PC-3 (cell line): ENCODE measurements at regions not wholly inside any gene's neighbourhood (a gene's known extent, or its start where the extent isn't known, plus 50 kb on each side); places are given as distances from the start of the nearest gene placed in this dataset.

ENCODE experiments used
- ATAC-seq: fragments of 200-7000 bp; cut with Tn5 transposase; 2 replicates; pipeline ENCODE4 v1.9.1; 2020; ENCODE audit warnings: mild to moderate bottlenecking, moderate library complexity
- BruUV-seq: library from RNA; stranded (reverse); fragments of 400-500 nt; replicated peaks from 2 replicates; lab custom pipeline; 2021; lab: Mats Ljungman, UMichigan
- CTCF ChIA-PET: fragments of 300-600 bp; sonication (Branson Sonifier 250); formaldehyde crosslinking; loops from one replicate; lab custom pipeline; 2022; ENCODE audit warnings: antibody characterized with exemption; lab: Charles Lee
- POLR2A ChIA-PET: fragments of 300-600 bp; sonication (Branson Sonifier 250); formaldehyde crosslinking; loops from one replicate; lab custom pipeline; 2022; ENCODE audit warnings: antibody characterized with exemption; ENCODE audit not compliant: unreplicated experiment; lab: Charles Lee
- DNase-seq: peaks from one replicate; pipeline ENCODE4 v3.0.0-alpha.2; 2015
- H2AFZ ChIP-seq: fragments of 300-600 bp; sonication (generic); 2 replicates; pipeline ENCODE4 v1.6.0; 2016; ENCODE audit warnings: antibody characterized with exemption, low read length
- H3F3A ChIP-seq: fragments of 300-600 bp; sonication (generic); one replicate; pipeline ENCODE4 v1.6.0; 2017; ENCODE audit warnings: antibody characterized with exemption, low read length, control low read depth, mild to moderate bottlenecking; ENCODE audit not compliant: unreplicated experiment
- H3K27ac ChIP-seq: fragments of 300-600 bp; sonication (generic); 2 replicates; pipeline ENCODE4 v1.5.1; 2016; ENCODE audit warnings: mild to moderate bottlenecking, low read length
- H3K27me3 ChIP-seq: fragments of 300-600 bp; sonication (generic); 2 replicates; pipeline ENCODE4 v1.6.1; 2016; ENCODE audit warnings: low read length, mixed read lengths
- H3K36me3 ChIP-seq: fragments of 300-600 bp; sonication (generic); 2 replicates; pipeline ENCODE4 v1.6.1; 2016; ENCODE audit warnings: low read depth, mixed run types, low read length, mixed read lengths
- H3K4me1 ChIP-seq: fragments of 300-600 bp; sonication (generic); 2 replicates; pipeline ENCODE4 v1.5.1; 2016; ENCODE audit warnings: low read length; ENCODE audit not compliant: insufficient read depth
- H3K4me2 ChIP-seq: fragments of 300-600 bp; sonication (generic); 2 replicates; pipeline ENCODE4 v1.6.0; 2016; ENCODE audit warnings: low read length
- H3K4me3 ChIP-seq: fragments of 300-600 bp; sonication (generic); 2 replicates; pipeline ENCODE4 v1.5.1; 2016; ENCODE audit warnings: mild to moderate bottlenecking, low read length, mixed read lengths
- H3K79me2 ChIP-seq: fragments of 300-600 bp; sonication (generic); 2 replicates; pipeline ENCODE4 v1.6.1; 2017; ENCODE audit warnings: low read length, mixed read lengths
- H3K9ac ChIP-seq: fragments of 300-600 bp; sonication (generic); 2 replicates; pipeline ENCODE4 v1.6.0; 2016; ENCODE audit warnings: mild to moderate bottlenecking, low read length
- H3K9me2 ChIP-seq: fragments of 300-600 bp; sonication (generic); replicated peaks from 2 replicates; pipeline ENCODE4 v1.6.1; 2016; ENCODE audit warnings: mixed run types, low read length, mixed read lengths
- H3K9me3 ChIP-seq: fragments of 300-600 bp; sonication (generic); 2 replicates; pipeline ENCODE4 v1.6.1; 2016; ENCODE audit warnings: low read length, mixed read lengths
- H4K20me1 ChIP-seq: fragments of 300-600 bp; sonication (generic); 2 replicates; pipeline ENCODE4 v1.6.1; 2016; ENCODE audit warnings: low read length, mixed read lengths
- EZH2 ChIP-seq: fragments of 300-600 bp; sonication (generic); IDR thresholded peaks from one replicate; pipeline ENCODE4 v1.6.1; 2017; ENCODE audit warnings: antibody characterized with exemption, mild to moderate bottlenecking, low read length; ENCODE audit not compliant: unreplicated experiment
- EZH2phosphoT487 ChIP-seq: fragments of 300-600 bp; sonication (generic); IDR thresholded peaks from 2 replicates; pipeline ENCODE4 v1.6.1; 2018; ENCODE audit warnings: mild to moderate bottlenecking, antibody characterized with exemption, low read length, borderline replicate concordance
- intact Hi-C: fragments of 100-400 bp; cut with micrococcal nuclease; formaldehyde crosslinking; loops from 2 replicates; pipeline ENCODE4 v1.9.0; 2023
- TF ChIP-seq, protein P1 (sequence below): fragments of 300-600 bp; sonication (generic); conservative IDR thresholded peaks from 2 replicates; pipeline ENCODE4 v1.5.1; 2017; ENCODE audit warnings: antibody characterized with exemption, low read depth, mild to moderate bottlenecking, low read length

DNA sequence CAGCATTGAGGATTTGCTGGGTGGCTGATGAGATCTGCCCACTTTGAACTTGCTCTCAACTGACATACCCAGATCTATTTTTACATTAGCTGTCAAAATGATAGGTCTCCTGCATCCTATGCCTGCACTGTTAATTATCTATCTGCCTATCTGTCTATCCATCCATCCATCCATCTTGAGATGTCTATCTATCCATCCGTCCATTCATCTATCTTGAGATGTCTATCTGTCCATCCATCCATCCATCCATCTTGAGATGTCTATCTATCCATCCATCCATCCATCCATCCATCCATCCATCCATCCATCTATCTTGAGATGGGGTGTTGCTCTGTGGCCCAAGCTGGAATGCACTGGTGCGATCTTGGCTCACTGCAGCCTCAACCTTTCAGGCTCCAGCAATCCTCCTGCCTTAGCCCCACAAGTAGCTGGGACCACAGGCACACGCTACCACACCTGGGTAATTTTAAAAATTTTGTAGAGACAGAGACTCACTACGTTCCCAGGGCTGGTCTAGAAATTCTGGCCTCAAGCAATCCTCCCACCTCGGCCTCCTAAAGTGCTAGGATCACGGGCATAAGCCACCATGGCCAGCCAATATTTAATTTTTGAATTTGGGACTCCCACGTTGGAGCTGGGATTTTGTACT, 159.4 kb upstream of the NSMCE3 start:
- TF ChIP-seq, protein P1, sequence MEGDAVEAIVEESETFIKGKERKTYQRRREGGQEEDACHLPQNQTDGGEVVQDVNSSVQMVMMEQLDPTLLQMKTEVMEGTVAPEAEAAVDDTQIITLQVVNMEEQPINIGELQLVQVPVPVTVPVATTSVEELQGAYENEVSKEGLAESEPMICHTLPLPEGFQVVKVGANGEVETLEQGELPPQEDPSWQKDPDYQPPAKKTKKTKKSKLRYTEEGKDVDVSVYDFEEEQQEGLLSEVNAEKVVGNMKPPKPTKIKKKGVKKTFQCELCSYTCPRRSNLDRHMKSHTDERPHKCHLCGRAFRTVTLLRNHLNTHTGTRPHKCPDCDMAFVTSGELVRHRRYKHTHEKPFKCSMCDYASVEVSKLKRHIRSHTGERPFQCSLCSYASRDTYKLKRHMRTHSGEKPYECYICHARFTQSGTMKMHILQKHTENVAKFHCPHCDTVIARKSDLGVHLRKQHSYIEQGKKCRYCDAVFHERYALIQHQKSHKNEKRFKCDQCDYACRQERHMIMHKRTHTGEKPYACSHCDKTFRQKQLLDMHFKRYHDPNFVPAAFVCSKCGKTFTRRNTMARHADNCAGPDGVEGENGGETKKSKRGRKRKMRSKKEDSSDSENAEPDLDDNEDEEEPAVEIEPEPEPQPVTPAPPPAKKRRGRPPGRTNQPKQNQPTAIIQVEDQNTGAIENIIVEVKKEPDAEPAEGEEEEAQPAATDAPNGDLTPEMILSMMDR: no peak
- no peak for TF ChIP-seq EZH2
- H3K27ac ChIP-seq: no peak overlapping the region
- H3K4me3 ChIP-seq: no peak overlapping the region
- H3F3A ChIP-seq: no peaks in the 10 kb centered on the region
- ATAC-seq: no peak
- no peak overlapping the region for H3K9ac ChIP-seq
- no peak overlapping the region for H2AFZ ChIP-seq
- no peaks in the 10 kb centered on the region for H3K36me3 ChIP-seq
- no peaks in the 10 kb centered on the region for H3K79me2 ChIP-seq
- ChIA-PET CTCF (no interaction called here), POLR2A (no interaction called here)
- no peak for DNase-seq
- intact Hi-C loops: no loop called here
- no peaks in the 10 kb centered on the region for H4K20me1 ChIP-seq
- H3K9me3 ChIP-seq: no peaks in the 10 kb centered on the region
- H3K4me1 ChIP-seq: no peaks in the 10 kb centered on the region
- BruUV-seq: no TSS peak
- no peak overlapping the region for H3K4me2 ChIP-seq
- H3K9me2 ChIP-seq: no peaks in the 10 kb centered on the region
- peaks cover 45% of the 10 kb centered on the region for H3K27me3 ChIP-seq

GRCh38 chr15:29425864-29426263, 156.2 kb upstream of the NSMCE3 start:
- Histone ChIP-seq H3F3A (no peaks in the 10 kb centered on the region), H3K4me1 (no peaks in the 10 kb centered on the region), H3K36me3 (no peaks in the 10 kb centered on the region), H3K9me2 (no peaks in the 10 kb centered on the region), H3K9me3 (no peaks in the 10 kb centered on the region), H3K4me3 (no peak overlapping the region), H3K4me2 (no peak overlapping the region), H3K27ac (no peak overlapping the region), H2AFZ (no peak overlapping the region), H4K20me1 (no peaks in the 10 kb centered on the region), H3K9ac (no peak overlapping the region), H3K79me2 (no peaks in the 10 kb centered on the region), H3K27me3 (peaks cover 33% of the 10 kb centered on the region; the same call in 1 of the 2 replicates)
- intact Hi-C loops: no loop called here
- BruUV-seq: no TSS peak
- CTCF ChIA-PET: no interaction called here
- TF ChIP-seq EZH2: no peak
- DNase-seq (no peak), ATAC-seq (no peak)
- POLR2A ChIA-PET: no interaction called here

- Histone ChIP-seq H3F3A (no peaks in the 10 kb centered on the region), H3K27me3 (peaks cover 36% of the 10 kb centered on the region; the same call in 1 of the 2 replicates), H3K79me2 (no peaks in the 10 kb centered on the region), H3K9me3 (no peaks in the 10 kb centered on the region), H3K9me2 (no peaks in the 10 kb centered on the region), H3K9ac (no peak overlapping the region), H3K36me3 (no peaks in the 10 kb centered on the region), H3K4me2 (no peak overlapping the region), H4K20me1 (no peaks in the 10 kb centered on the region), H3K4me1 (no peaks in the 10 kb centered on the region), H3K4me3 (no peak overlapping the region), H3K27ac (no peak overlapping the region), H2AFZ (no peak overlapping the region)
- ChIA-PET POLR2A (no interaction called here), CTCF (no interaction called here)
- no peak for ATAC-seq
- no peak for TF ChIP-seq EZH2phosphoT487
- TF ChIP-seq, protein P1: no peak
- no peak for TF ChIP-seq EZH2
- no peak for DNase-seq
- intact Hi-C loops: no loop called here
- no TSS peak for BruUV-seq
Measured at GRCh38 chr15:29424118-29424517, 154.5 kb upstream of the NSMCE3 start.
